Psoas muscle (tissue), 7 donors: ENCODE measurements at regions not wholly inside any gene's neighbourhood (a gene's known extent, or its start where the extent isn't known, plus 50 kb on each side); places are given as distances from the start of the nearest gene placed in this dataset.

Source experiments
- ATAC-seq, 4 donors: fragments of 200-7000 bp; cut with Tn5 transposase; one replicate each; pipeline ENCODE4 v1.9.1; 2020; ENCODE audit warnings: moderate library complexity in 3 of 4, mild to moderate bottlenecking in 2 of 4
- DNase-seq, 2 donors: peaks; one replicate each; pipeline ENCODE4 v3.0.0-alpha.2; 2020
- H3K27ac ChIP-seq: fragments of 200-600 bp; one replicate; pipeline ENCODE4 v1.8.0; 2022
- H3K27me3 ChIP-seq, 3 donors: fragments of 200-600 bp in 1 of 3; one replicate each; pipeline versions ENCODE4 v1.6.1 to v1.8.0; 2013 to 2022; ENCODE audit warnings: low read length in 2 of 3, mild to moderate bottlenecking in 2 of 3, moderate library complexity in 1 of 3; ENCODE audit not compliant: insufficient read depth in 3 of 3
- H3K36me3 ChIP-seq, 2 donors: fragments of 200-600 bp in 1 of 2; one replicate each; pipeline versions ENCODE4 v1.6.1 to v1.8.0; 2013 to 2022; ENCODE audit warnings: low read depth in 1 of 2, mild to moderate bottlenecking in 1 of 2, moderate library complexity in 1 of 2; ENCODE audit not compliant: insufficient read depth in 1 of 2
- H3K4me1 ChIP-seq: fragments of 200-600 bp; one replicate; pipeline ENCODE4 v1.8.0; 2022
- H3K4me3 ChIP-seq: fragments of 200-600 bp; one replicate; pipeline ENCODE4 v1.8.0; 2022; ENCODE audit warnings: mild to moderate bottlenecking
- H3K9me3 ChIP-seq: fragments of 200-600 bp; one replicate; pipeline ENCODE4 v1.8.0; 2022
- WGBS, 3 donors: extraction: QIAGEN DNeasy Blood & Tissue Kit; methylation state at CpG; one replicate each; pipeline versions ENCODE4 v1.1.6 to v1.1.7; 2013; 5-methylcytosine and 5-hydroxymethylcytosine counted together
- intact Hi-C, 2 donors: fragments of 100-400 bp; cut with DNase I; formaldehyde crosslinking; loops; one replicate each; pipeline versions ENCODE4 v1.11.0 to v1.14.2; 2022
- TF ChIP-seq, protein P1 (sequence below): fragments of 200-600 bp; IDR thresholded peaks from one replicate; pipeline ENCODE4 v1.8.0; 2022; ENCODE audit warnings: antibody characterized with exemption
- donor health status: healthy with polysubstance abuse.
- donor health status: DM: no; HTN: no; CAD: no; lungs with moderate emphysema.
- donor health status: Bipolar disorder and iron deficiency.
- donor health status: healthy.
- donor health status: DM: yes; HTN: yes; CAD: no.
- donor health status: DM: no; HTN: no; CAD: no.
- donor health status: DM: yes; HTN: yes; CAD: no.

- no peak overlapping the region for H3K27ac ChIP-seq
- H3K4me3 ChIP-seq: no peak overlapping the region
- DNase-seq (no peak), ATAC-seq (no peak)
- 93 to 100% (median 98%) methylated on average over 2 of the region's 2 CpGs for WGBS, 3 donors
- intact Hi-C loops: no loop called here
- H3K9me3 ChIP-seq: no peaks in the 10 kb centered on the region
- H3K27me3 ChIP-seq: no peaks in the 10 kb centered on the region
- no peaks in the 10 kb centered on the region for H3K4me1 ChIP-seq
- TF ChIP-seq, protein P1, sequence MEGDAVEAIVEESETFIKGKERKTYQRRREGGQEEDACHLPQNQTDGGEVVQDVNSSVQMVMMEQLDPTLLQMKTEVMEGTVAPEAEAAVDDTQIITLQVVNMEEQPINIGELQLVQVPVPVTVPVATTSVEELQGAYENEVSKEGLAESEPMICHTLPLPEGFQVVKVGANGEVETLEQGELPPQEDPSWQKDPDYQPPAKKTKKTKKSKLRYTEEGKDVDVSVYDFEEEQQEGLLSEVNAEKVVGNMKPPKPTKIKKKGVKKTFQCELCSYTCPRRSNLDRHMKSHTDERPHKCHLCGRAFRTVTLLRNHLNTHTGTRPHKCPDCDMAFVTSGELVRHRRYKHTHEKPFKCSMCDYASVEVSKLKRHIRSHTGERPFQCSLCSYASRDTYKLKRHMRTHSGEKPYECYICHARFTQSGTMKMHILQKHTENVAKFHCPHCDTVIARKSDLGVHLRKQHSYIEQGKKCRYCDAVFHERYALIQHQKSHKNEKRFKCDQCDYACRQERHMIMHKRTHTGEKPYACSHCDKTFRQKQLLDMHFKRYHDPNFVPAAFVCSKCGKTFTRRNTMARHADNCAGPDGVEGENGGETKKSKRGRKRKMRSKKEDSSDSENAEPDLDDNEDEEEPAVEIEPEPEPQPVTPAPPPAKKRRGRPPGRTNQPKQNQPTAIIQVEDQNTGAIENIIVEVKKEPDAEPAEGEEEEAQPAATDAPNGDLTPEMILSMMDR: no peak
- H3K36me3 ChIP-seq: no peaks in the 10 kb centered on the region
Measured at GRCh38 chr6:138640028-138640427, 133.5 kb upstream of the CCDC28A start.

GRCh38 chr6:138643210-138643609, 130.4 kb upstream of the CCDC28A start:
- H3K27ac ChIP-seq: no peak overlapping the region
- DNase-seq: no peak
- ATAC-seq: no peak
- intact Hi-C loops: no loop called here
- no peaks in the 10 kb centered on the region for H3K4me1 ChIP-seq
- TF ChIP-seq, protein P1: no peak
- no peaks in the 10 kb centered on the region for H3K36me3 ChIP-seq
- H3K4me3 ChIP-seq: no peak overlapping the region
- H3K9me3 ChIP-seq: no peaks in the 10 kb centered on the region
- H3K27me3 ChIP-seq: no peaks in the 10 kb centered on the region
- whole genome bisulfite sequencing, 3 donors: 95 to 100% (median 98%) methylated on average over 2 of the region's 2 CpGs

GRCh38 chr6:138645976-138646640, 127.5 kb upstream of the CCDC28A start:
- Histone ChIP-seq H3K36me3 (no peaks in the 10 kb centered on the region), H3K27ac (no peak overlapping the region), H3K4me1 (no peaks in the 10 kb centered on the region), H3K27me3 (no peaks in the 10 kb centered on the region), H3K9me3 (no peaks in the 10 kb centered on the region), H3K4me3 (no peak overlapping the region)
- ATAC-seq: no peak
- intact Hi-C loops: no loop called here
- DNase-seq: no peak
- WGBS, 3 donors: 82 to 88% (median 84%) methylated on average over 3 of the region's 3 CpGs
- TF ChIP-seq, protein P1: no peak

DNA sequence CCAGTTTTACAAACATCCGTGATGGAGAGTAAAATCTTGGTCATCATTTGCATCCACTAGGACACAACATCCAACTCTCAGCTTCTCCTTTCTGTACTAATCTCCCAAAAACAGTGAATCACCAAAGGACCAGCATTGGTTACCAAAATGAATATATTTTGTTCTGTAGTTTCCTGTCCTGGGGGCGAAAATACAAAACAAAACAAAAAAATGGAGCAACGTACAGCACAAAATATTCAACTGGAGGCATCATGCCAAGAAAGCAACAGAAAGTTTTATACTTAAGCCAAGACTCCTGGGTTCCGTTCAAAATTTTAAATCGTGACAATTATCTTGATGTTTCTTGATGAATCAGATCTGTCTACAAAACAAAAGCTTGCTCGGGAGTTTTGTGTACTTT, 126.6 kb upstream of the CCDC28A start:
- TF ChIP-seq, protein P1: no peak
- Histone ChIP-seq H3K27ac (no peak overlapping the region), H3K9me3 (no peaks in the 10 kb centered on the region), H3K4me1 (no peaks in the 10 kb centered on the region), H3K4me3 (peak overlapping the region; percentile 12), H3K27me3 (no peaks in the 10 kb centered on the region), H3K36me3 (no peaks in the 10 kb centered on the region)
- ATAC-seq: no peak
- 13 to 22% (median 15%) methylated on average over 6 of the region's 6 CpGs for WGBS, 3 donors
- no peak for DNase-seq
- intact Hi-C loops: no loop called here

DNA sequence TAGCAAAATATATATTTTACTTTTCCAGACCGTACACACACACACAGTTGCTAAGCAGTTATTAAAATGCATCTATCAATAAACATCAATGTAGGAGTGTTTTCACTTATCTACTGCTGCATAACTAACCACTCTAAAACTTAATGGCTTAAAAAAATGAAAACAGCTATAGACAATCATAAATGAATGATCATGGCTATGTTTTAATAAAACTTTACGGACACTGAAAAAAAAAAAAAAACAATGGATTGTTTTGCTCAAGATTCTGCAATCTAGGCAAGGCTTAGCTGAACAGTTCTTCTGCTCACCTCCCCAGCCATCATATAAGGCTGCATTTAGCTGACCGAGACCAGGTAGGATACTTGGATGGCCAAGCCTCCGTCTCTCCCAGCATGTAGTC, 125.4 kb upstream of the CCDC28A start:
- no peak for ATAC-seq
- intact Hi-C loops: no loop called here
- Histone ChIP-seq H3K36me3 (no peaks in the 10 kb centered on the region), H3K4me1 (no peaks in the 10 kb centered on the region), H3K9me3 (no peaks in the 10 kb centered on the region), H3K27ac (no peak overlapping the region), H3K4me3 (no peak overlapping the region), H3K27me3 (no peaks in the 10 kb centered on the region)
- WGBS, 3 donors: 96 to 97% (median 97%) methylated on average over 4 of the region's 4 CpGs
- no peak for DNase-seq
- TF ChIP-seq, protein P1: no peak
